Astrocyte (in vitro differentiated cells and primary cell): ENCODE measurements at regions not wholly inside any gene's neighbourhood (a gene's known extent, or its start where the extent isn't known, plus 50 kb on each side); places are given as distances from the start of the nearest gene placed in this dataset.

Source experiments
- EZH2 ChIP-seq: IDR thresholded peaks from 2 replicates; pipeline ENCODE4 v1.6.1; 2012; ENCODE audit warnings: mild to moderate bottlenecking, low read length, inconsistent platforms; ENCODE audit not compliant: insufficient read depth
- TF ChIP-seq, protein P1 (sequence below): IDR thresholded peaks from 2 replicates; pipeline ENCODE4 v1.5.1; 2011; ENCODE audit warnings: low read depth, mild to moderate bottlenecking, inconsistent platforms, low read length, moderate library complexity; ENCODE audit not compliant: insufficient read depth

DNA sequence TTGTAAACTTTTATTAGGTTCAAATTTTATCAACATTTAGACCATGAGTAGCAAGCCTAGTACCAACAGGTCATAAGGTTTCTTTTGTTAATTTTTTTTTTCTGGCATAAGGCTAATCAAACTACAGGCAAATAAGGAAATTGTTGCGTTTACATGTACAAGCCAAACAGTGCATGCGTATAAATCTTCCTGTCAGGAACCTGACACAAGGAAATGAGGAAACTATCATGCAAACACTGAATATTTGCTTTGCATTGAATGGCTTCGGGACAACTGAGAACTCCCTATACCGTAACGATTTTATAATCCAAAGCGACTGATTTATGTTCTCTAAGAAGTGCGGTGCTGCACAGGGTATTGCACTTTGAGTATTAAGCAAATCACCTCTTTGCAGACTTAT lies 133.0 kb upstream of the TRPC4 start:
- TF ChIP-seq, protein P1, sequence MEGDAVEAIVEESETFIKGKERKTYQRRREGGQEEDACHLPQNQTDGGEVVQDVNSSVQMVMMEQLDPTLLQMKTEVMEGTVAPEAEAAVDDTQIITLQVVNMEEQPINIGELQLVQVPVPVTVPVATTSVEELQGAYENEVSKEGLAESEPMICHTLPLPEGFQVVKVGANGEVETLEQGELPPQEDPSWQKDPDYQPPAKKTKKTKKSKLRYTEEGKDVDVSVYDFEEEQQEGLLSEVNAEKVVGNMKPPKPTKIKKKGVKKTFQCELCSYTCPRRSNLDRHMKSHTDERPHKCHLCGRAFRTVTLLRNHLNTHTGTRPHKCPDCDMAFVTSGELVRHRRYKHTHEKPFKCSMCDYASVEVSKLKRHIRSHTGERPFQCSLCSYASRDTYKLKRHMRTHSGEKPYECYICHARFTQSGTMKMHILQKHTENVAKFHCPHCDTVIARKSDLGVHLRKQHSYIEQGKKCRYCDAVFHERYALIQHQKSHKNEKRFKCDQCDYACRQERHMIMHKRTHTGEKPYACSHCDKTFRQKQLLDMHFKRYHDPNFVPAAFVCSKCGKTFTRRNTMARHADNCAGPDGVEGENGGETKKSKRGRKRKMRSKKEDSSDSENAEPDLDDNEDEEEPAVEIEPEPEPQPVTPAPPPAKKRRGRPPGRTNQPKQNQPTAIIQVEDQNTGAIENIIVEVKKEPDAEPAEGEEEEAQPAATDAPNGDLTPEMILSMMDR: no peak
- no peak for TF ChIP-seq EZH2
